ENCODE measurements at regions not wholly inside any gene's neighbourhood (a gene's known extent, or its start where the extent isn't known, plus 50 kb on each side); places are given as distances from the start of the nearest gene placed in this dataset.
"Not testable (repeated sequence)": the region's sequence is repeated elsewhere in the genome, so short reads cannot be mapped to it uniquely, and the experiment has no call there.

- DNase-seq = no peak
Observed at GRCh38 chr5:23727271-23727670, 219.9 kb downstream of the PRDM9 start.

DNA sequence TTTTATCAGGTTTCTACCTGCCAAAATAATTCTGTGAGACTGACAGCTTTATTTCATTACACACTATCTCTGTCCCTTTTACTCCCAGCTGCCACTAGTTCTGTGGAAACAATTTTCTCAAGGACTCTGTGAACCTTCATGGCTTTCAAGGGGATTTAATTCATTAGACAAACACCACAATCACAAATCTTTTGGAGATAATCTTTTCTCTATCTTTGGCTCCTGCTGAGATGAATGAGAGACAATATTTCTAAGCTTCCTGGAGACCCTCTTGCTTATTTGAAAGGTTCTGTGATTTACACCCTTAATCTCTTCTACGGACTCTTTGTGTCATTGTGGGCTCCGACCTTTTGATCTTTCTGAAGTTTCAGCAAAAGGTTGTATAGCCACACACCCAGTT is 222.6 kb downstream of the PRDM9 start:
- no peak for DNase-seq

DNA sequence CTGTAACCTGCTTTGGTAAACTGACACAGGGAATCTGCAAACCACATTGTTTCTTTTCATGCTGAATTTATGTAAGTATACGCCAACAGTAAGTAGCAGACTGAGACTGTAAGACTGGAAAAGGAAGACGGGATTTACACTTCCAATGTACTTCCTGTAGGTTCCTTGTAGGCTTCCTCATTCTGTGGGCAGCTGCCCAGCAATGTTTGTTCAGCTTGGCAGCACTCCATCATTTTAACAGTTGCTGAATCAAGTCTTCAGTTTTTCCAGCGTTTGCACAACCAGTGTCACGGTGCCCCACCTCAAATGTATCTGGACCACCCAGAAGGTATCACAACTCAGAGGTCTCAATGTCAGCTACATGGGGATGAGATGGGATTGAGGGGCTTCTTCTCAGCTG is 232.6 kb downstream of the PRDM9 start:
- DNase-seq = no peak

DNA sequence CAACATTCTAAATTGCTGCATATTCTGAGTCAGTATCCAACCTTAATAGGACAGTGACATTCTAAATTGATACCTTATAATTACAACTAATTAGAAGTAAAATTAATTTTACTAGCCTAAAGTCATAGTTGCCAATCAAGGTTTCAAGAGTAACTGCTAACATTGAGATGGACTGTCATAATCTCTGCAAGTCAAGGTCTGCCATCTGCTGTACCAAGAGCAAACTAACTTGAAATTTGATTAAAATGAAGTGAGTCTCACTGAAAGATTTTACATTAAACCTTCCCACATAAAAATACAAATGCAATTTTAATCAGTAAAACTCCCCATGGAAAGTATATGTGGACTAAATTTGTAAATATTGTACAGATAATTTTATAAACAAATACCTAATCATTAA is 235.3 kb downstream of the PRDM9 start:
- DNase-seq = no peak

- no peak for DNase-seq
Observed at GRCh38 chr5:23755906-23756305, 248.5 kb downstream of the PRDM9 start.

DNA sequence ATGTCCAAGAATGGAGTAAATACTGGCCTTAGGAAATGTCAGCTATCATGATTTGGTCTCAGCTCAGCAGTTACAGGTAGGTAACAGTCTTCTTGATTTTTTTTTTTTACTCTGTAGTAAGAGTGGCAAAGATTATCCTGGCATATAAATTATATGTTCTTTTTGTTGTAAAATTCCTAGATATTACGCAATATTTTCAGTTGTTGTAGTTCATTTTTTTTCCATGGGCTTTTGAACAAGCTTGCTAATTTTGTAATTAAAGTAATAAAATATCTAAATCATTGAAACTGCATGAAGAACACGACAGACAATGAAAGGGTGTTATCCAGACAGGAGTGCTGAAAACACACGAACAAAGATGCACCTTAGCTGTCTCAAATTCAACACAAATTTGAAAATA is 249.4 kb downstream of the PRDM9 start:
- DNase-seq = no peak

DNA sequence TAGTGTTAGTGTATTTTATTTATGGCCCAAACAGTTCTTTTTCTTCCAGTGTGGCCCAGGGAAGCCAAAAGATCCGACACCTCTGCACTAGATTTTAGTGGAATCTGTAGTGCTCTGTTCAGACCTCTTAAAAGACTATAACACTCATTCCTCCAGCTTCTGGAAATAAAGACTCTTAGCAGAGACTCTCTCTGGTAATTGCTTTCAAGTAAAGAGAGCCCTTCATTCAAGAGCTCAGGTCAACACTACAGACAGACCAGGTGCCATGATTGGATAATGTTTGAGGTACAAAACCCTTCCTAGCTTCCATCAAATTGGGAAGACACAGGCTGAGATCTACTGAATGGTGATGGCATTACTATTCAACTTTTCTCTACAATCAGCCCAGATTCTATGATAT is 255.8 kb downstream of the PRDM9 start:
- no peak for DNase-seq

GRCh38 chr5:23776684-23777083 is 269.3 kb downstream of the PRDM9 start:
- DNase-seq = no peak

DNA sequence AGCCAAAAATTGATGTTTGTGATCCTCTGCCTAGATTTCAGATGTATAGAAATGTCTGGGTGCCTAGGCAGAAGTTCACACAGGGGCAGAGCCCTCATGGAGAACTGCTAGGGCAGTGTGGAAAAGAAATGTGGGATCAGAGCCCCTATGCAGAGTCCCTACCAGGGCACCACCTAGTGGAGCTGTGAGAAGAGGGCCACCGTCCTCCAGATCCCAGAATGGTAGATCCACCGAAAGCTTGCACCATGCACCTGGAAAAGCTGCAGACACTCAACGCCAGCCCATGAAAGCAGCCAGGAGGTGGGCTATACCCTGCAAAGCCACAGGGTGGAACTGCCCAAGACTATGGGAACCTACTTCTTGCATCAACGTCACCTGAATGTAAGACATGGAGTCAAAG is 292.9 kb downstream of the PRDM9 start:
- DNase-seq = not testable (repeated sequence)

GRCh38 chr5:23820765-23821471 is 313.5 kb downstream of the PRDM9 start:
- DNase-seq = no peak

- no peak for DNase-seq
Observed at GRCh38 chr5:23823521-23823920, 316.1 kb downstream of the PRDM9 start.

DNA sequence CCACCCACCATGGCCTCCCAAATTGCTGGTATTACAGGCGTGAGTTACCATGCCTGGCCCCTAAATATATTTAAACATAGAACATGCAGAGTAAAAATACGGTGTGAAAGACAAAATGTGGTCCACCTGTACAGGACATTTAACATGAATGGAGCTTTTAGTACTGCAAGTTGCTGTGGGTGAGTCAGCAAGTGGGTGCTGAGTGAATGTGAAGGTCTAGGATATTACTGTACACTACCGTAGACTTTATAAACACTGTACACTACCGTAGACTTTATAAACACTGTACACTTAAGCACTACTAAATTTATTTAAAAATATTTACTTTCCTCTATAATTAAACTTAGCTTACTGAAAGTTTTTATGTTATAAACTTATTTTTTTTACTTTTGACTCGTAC is 317.8 kb downstream of the PRDM9 start:
- no peak for DNase-seq

DNA sequence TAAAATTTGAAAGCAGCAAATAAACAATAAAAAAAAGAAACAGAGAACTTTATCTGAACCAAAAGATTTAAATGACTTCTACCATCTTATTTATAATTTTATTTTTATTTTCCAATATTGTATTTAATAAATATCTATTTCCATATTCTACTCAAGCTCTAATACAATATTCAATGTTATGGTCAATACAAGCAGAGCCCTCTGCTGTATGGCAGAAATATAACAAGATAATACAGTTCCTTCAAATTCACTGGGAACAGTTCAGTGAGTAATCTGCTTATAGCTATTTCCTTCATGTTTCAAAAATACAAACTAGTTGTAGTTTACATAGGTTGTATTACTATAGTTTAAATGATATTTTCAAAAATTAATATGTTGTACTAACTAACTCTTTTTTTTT is 332.7 kb downstream of the PRDM9 start:
- no peak for DNase-seq

DNA sequence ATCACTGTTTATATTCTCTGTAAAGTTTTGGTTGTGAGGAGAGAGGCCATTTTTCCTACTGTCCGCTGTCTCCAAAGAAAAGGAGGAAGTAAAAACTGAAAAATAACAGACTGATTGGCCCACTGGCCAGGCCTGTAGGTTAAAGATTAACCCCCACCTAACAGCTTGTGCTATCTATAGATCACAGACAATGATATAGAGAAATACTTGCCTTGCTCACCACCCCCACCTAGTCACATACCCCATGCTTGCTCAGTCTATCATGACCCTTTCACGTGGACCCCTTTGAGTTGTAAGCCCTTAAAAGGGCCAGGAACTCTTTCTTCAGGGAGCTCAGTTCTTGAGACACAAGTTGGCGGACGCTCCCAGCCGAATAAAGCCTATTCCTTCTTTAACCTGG is 357.4 kb downstream of the PRDM9 start:
- no peak for DNase-seq

GRCh38 chr5:23877847-23878246 is 370.4 kb downstream of the PRDM9 start:
- DNase-seq = no peak

DNA sequence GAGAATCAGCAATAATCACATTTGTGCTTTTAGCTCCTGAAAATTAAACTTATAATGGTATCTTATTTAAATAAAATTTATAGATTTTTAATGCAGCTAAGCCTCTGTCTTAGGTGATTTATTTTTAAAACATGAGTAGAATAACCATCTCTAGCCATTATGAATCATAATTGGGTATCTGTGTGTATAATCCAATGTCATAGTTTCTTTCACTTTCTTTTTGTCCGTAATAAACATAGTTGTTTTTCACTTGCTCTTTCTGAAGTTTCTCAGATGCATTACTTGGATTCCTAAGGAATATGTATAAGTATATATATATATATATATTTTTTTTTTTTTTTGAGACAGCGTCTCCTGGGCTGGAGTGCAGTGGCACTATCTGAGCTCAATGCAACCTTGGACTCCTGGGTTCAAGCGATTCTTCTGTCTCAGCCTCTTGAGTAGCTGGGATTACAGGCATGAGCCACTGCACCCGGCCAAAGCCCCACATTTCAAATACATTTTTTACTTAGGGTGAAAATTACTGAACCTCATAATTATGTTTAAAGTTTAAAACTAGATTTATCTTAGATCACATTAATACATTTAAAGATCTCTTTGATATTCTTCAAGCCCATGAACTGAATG is 377.1 kb downstream of the PRDM9 start:
- no peak for DNase-seq

DNA sequence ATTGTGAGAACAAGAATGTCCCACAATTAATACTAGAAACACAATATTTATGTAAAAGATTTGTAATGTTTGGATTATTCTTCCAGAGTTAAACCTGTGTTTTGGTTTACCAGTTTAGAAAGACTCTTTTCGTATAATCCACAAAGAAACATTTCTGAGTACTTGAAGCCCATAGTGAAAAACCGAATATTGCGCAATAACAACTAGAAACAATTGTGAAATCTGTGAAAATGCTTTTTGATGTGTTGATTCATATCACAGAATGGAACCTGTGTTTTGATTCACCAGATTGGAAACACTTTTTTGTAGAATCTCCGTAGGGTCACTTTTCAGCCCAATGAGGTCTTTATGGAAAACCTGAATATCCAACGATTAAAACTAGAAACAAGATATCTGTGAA is 386.2 kb downstream of the PRDM9 start:
- DNase-seq = no peak

- no peak for DNase-seq
Observed at GRCh38 chr5:23895614-23896013, 388.2 kb downstream of the PRDM9 start.

DNA sequence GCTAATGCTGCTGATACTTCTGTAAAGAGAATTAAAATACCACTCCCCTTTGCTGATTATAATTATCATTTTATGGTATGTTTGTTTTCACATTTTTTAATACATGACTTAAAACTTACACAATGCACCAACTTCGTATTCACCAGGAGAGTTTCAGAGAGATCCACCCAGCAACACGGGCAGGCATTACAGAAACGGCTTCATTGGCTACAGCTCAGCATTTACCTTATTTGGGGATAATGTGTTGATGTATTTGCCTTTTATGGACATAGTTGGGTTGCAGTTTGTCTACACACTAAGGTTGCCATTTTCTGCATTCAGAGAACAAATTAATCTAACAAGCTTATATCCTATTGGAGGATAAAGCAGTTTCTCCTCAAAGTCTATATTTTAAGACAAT is 423.6 kb downstream of the PRDM9 start:
- no peak for DNase-seq

DNA sequence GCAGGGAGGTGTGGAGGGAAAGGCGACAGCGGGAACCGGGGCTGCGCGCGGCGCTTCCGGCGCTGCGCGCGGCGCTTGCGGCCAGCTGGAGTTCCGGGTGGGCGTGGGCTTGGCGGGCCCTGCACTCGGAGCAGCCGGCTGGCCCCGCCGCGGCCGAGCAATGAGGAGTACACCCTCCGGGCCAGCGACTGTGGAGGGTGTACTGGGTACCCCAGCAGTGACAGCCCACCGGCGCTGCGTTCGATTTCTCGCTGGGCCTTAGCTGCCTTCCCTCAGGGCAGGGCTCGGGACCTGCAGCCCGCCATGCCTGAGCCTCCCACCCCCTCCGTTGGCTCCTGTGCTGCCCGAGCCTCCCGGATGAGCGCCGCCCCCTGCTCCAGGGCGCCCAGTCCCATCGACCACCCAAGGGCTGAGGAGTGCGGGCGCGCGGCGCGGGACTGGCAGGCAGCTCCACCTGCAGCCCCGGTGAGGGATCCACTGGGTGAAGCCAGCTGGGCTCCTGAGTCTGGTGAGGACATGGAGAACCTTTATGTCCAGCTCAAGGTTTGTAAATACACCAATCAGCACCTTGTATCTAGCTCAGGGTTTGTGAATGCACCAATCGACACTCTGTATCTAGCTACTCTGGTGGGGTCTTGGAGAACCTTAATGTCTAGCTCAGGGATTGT is 444.0 kb downstream of the PRDM9 start:
- DNase-seq = peak; percentile 52

DNA sequence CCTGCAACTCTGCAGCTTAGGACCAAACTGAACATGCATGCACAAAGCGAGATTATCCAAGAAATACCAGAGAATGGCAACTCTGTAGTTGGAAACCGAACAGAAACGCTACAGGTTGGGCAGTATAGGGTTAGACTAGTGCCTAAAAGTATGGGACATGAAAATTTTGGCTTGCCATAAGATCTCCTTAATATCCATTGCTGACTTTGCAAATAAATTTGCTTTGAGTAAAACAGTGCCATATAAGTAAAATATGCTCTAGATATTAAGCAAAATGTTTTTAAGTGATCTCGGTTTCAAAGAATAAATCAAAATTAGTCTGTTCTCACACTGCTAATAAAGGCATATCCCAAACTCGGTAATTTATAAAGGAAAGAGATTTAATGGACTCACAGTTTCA is 456.0 kb downstream of the PRDM9 start:
- no peak for DNase-seq

DNA sequence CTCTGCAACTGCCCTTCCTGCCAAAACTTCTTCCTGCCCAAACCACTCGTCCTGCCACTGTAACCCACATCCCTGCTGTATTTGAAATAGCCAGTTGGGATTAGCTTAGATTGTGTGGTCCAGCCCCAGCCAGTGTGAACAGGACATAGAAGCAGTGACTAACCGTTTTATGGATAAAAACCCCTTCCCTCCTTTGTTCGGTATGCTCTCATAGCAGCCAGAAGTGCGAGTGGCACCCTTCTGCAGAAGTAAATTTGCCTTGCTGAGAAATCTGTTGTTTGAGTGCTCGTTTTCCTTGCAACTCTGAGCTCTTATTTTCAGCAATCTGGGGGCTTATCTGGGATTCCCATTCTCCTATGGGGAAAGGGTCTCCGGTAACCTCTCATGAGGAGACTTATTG is 470.0 kb downstream of the PRDM9 start:
- DNase-seq = no peak

DNA sequence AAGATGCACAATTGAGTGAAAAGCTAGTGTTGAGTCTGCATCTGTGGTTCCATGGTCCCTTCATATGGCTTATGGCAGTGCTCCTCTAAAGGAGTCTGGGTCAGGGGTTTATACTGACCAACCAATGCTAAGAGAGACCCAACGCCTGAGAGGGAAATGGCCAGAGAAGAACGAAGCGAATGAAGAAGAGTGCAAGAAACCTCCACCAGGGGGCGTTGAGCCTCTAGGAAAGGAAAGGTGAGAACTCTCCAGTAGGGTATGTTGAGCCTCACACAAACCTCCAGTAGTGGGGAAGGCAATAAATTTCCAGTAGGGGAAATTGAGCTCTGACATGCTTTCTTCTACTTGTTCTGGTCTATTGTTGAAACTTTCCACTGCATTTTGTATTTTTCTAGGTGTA is 470.6 kb downstream of the PRDM9 start:
- DNase-seq = no peak

- no peak for DNase-seq
Observed at GRCh38 chr5:23991406-23991805, 484.0 kb downstream of the PRDM9 start.
